Activated naive CD8-positive, alpha-beta T cell treated with anti-CD3 and anti-CD28 coated beads, Interleukin-2, amount 50 U/mL, for 24 hours (primary cell): ENCODE measurements at regions not wholly inside any gene's neighbourhood (a gene's known extent, or its start where the extent isn't known, plus 50 kb on each side); places are given as distances from the start of the nearest gene placed in this dataset.
"Not testable (repeated sequence)": the region's sequence is repeated elsewhere in the genome, so short reads cannot be mapped to it uniquely, and the experiment has no call there.

ENCODE experiments used
- ATAC-seq: fragments of 150-1000 bp; cut with Tn5 transposase; one replicate; pipeline ENCODE4 v1.10.0; 2021
- DNase-seq: peaks from one replicate; pipeline ENCODE4 v3.0.0; 2021
- H3K27ac Mint-ChIP-seq: one replicate; pipeline ENCODE4 v1.8.0; 2021; ENCODE audit warnings: mild to moderate bottlenecking, mixed read lengths
- H3K27me3 Mint-ChIP-seq: one replicate; pipeline ENCODE4 v1.8.0; 2021; ENCODE audit warnings: mixed read lengths
- H3K36me3 Mint-ChIP-seq: one replicate; pipeline ENCODE4 v1.8.0; 2021; ENCODE audit warnings: low read depth, mixed read lengths
- H3K4me1 Mint-ChIP-seq: one replicate; pipeline ENCODE4 v1.8.0; 2021; ENCODE audit warnings: mixed read lengths
- H3K4me3 Mint-ChIP-seq: one replicate; pipeline ENCODE4 v1.8.0; 2021; ENCODE audit warnings: mild to moderate bottlenecking, moderate library complexity, mixed read lengths
- H3K9me3 Mint-ChIP-seq: one replicate; pipeline ENCODE4 v1.8.0; 2021; ENCODE audit warnings: mixed read lengths

GRCh38 chr7:81143856-81144255 is 225.0 kb upstream of the SEMA3C start:
- Mint-ChIP-seq H3K9me3 (peaks cover 16% of the 10 kb centered on the region), H3K36me3 (no peaks in the 10 kb centered on the region)

GRCh38 chr7:81141257-81142205 is 222.7 kb upstream of the SEMA3C start:
- not testable (repeated sequence) for H3K27me3 Mint-ChIP-seq, H3K4me1 Mint-ChIP-seq, H3K27ac Mint-ChIP-seq, DNase-seq, H3K36me3 Mint-ChIP-seq, ATAC-seq, H3K4me3 Mint-ChIP-seq
- H3K9me3 Mint-ChIP-seq: peaks cover 21% of the 10 kb centered on the region

More at GRCh38 chr7:81143856-81144255, 225.0 kb upstream of the SEMA3C start:
- Mint-ChIP-seq H3K27ac (no peak overlapping the region), H3K4me3 (no peak overlapping the region), H3K27me3 (no peaks in the 10 kb centered on the region), H3K4me1 (peaks cover 2% of the 10 kb centered on the region)
- DNase-seq (no peak), ATAC-seq (no peak)

GRCh38 chr7:81140775-81141174 is 221.9 kb upstream of the SEMA3C start:
- Mint-ChIP-seq H3K27ac (no peak overlapping the region), H3K9me3 (peaks cover 17% of the 10 kb centered on the region), H3K27me3 (no peaks in the 10 kb centered on the region), H3K4me3 (no peak overlapping the region), H3K4me1 (peaks cover 2% of the 10 kb centered on the region), H3K36me3 (no peaks in the 10 kb centered on the region)
- no peak for ATAC-seq
- DNase-seq: no peak

GRCh38 chr7:81140252-81140651 is 221.4 kb upstream of the SEMA3C start:
- Mint-ChIP-seq H3K27ac (no peak overlapping the region), H3K4me3 (no peak overlapping the region), H3K9me3 (peaks cover 14% of the 10 kb centered on the region), H3K4me1 (peaks cover 2% of the 10 kb centered on the region), H3K36me3 (no peaks in the 10 kb centered on the region), H3K27me3 (no peaks in the 10 kb centered on the region)
- ATAC-seq: no peak
- DNase-seq: no peak

GRCh38 chr7:81138870-81139269 is 220.0 kb upstream of the SEMA3C start:
- H3K27ac Mint-ChIP-seq: no peak overlapping the region
- H3K4me3 Mint-ChIP-seq: no peak overlapping the region
- ATAC-seq (no peak), DNase-seq (no peak)
- H3K9me3 Mint-ChIP-seq: peaks cover 5% of the 10 kb centered on the region
- H3K36me3 Mint-ChIP-seq: no peaks in the 10 kb centered on the region
- peaks cover 2% of the 10 kb centered on the region for H3K4me1 Mint-ChIP-seq
- H3K27me3 Mint-ChIP-seq: no peaks in the 10 kb centered on the region

GRCh38 chr7:81135324-81135723 is 216.5 kb upstream of the SEMA3C start:
- no peaks in the 10 kb centered on the region for H3K36me3 Mint-ChIP-seq
- ATAC-seq: no peak
- H3K4me1 Mint-ChIP-seq: no peaks in the 10 kb centered on the region
- no peak overlapping the region for H3K4me3 Mint-ChIP-seq
- no peak for DNase-seq
- no peaks in the 10 kb centered on the region for H3K27me3 Mint-ChIP-seq
- no peak overlapping the region for H3K27ac Mint-ChIP-seq
- H3K9me3 Mint-ChIP-seq: peaks cover 5% of the 10 kb centered on the region

GRCh38 chr7:81128011-81128410 is 209.2 kb upstream of the SEMA3C start:
- Mint-ChIP-seq H3K9me3 (peaks cover 18% of the 10 kb centered on the region), H3K4me3 (no peak overlapping the region)

GRCh38 chr7:81120803-81121202 is 202.0 kb upstream of the SEMA3C start:
- H3K27me3 Mint-ChIP-seq: no peaks in the 10 kb centered on the region
- no peaks in the 10 kb centered on the region for H3K4me1 Mint-ChIP-seq
- peaks cover 8% of the 10 kb centered on the region for H3K9me3 Mint-ChIP-seq
- DNase-seq: no peak
- H3K4me3 Mint-ChIP-seq: no peak overlapping the region
- no peak for ATAC-seq
- H3K27ac Mint-ChIP-seq: no peak overlapping the region
- no peaks in the 10 kb centered on the region for H3K36me3 Mint-ChIP-seq

More at GRCh38 chr7:81128011-81128410, 209.2 kb upstream of the SEMA3C start:
- DNase-seq (no peak), ATAC-seq (no peak)
- no peaks in the 10 kb centered on the region for H3K36me3 Mint-ChIP-seq
- no peak overlapping the region for H3K27ac Mint-ChIP-seq
- H3K27me3 Mint-ChIP-seq: no peaks in the 10 kb centered on the region
- H3K4me1 Mint-ChIP-seq: no peaks in the 10 kb centered on the region

GRCh38 chr7:81120111-81120510 is 201.3 kb upstream of the SEMA3C start:
- H3K4me3 Mint-ChIP-seq: no peak overlapping the region

GRCh38 chr7:81114633-81115032 is 195.8 kb upstream of the SEMA3C start:
- Mint-ChIP-seq H3K36me3 (no peaks in the 10 kb centered on the region), H3K9me3 (peaks cover 8% of the 10 kb centered on the region), H3K27me3 (no peaks in the 10 kb centered on the region), H3K4me3 (no peak overlapping the region), H3K4me1 (no peaks in the 10 kb centered on the region), H3K27ac (no peak overlapping the region)
- DNase-seq: no peak
- ATAC-seq: no peak

More at GRCh38 chr7:81120111-81120510, 201.3 kb upstream of the SEMA3C start:
- H3K9me3 Mint-ChIP-seq: peaks cover 8% of the 10 kb centered on the region
- no peaks in the 10 kb centered on the region for H3K36me3 Mint-ChIP-seq
- DNase-seq: no peak
- H3K27ac Mint-ChIP-seq: no peak overlapping the region
- no peak for ATAC-seq
- no peaks in the 10 kb centered on the region for H3K4me1 Mint-ChIP-seq
- H3K27me3 Mint-ChIP-seq: no peaks in the 10 kb centered on the region

GRCh38 chr7:81112731-81113130 is 193.9 kb upstream of the SEMA3C start:
- ATAC-seq: no peak
- Mint-ChIP-seq H3K9me3 (peaks cover 5% of the 10 kb centered on the region), H3K36me3 (no peaks in the 10 kb centered on the region), H3K27ac (no peak overlapping the region), H3K27me3 (no peaks in the 10 kb centered on the region), H3K4me1 (no peaks in the 10 kb centered on the region), H3K4me3 (no peak overlapping the region)
- DNase-seq: no peak

- DNase-seq: no peak
- Mint-ChIP-seq H3K27ac (no peak overlapping the region), H3K36me3 (no peaks in the 10 kb centered on the region), H3K4me1 (no peaks in the 10 kb centered on the region), H3K27me3 (no peaks in the 10 kb centered on the region), H3K4me3 (no peak overlapping the region), H3K9me3 (peaks cover under 1% of the 10 kb centered on the region)
- ATAC-seq: no peak
Observed at GRCh38 chr7:81111781-81112540, 193.1 kb upstream of the SEMA3C start.

GRCh38 chr7:81111358-81111757 is 192.5 kb upstream of the SEMA3C start:
- Mint-ChIP-seq H3K36me3 (no peaks in the 10 kb centered on the region), H3K27me3 (no peaks in the 10 kb centered on the region), H3K4me3 (no peak overlapping the region), H3K9me3 (no peaks in the 10 kb centered on the region), H3K4me1 (no peaks in the 10 kb centered on the region), H3K27ac (no peak overlapping the region)
- DNase-seq (no peak), ATAC-seq (no peak)

- Mint-ChIP-seq H3K4me1 (no peaks in the 10 kb centered on the region), H3K27me3 (no peaks in the 10 kb centered on the region), H3K9me3 (no peaks in the 10 kb centered on the region), H3K36me3 (no peaks in the 10 kb centered on the region), H3K4me3 (no peak overlapping the region), H3K27ac (no peak overlapping the region)
- ATAC-seq: no peak
- no peak for DNase-seq
Observed at GRCh38 chr7:81110673-81111072, 191.8 kb upstream of the SEMA3C start.

- H3K36me3 Mint-ChIP-seq: no peaks in the 10 kb centered on the region
- H3K27me3 Mint-ChIP-seq: no peaks in the 10 kb centered on the region
- H3K9me3 Mint-ChIP-seq: no peaks in the 10 kb centered on the region
- ATAC-seq: no peak
- no peak for DNase-seq
- no peak overlapping the region for H3K4me3 Mint-ChIP-seq
- no peak overlapping the region for H3K27ac Mint-ChIP-seq
- H3K4me1 Mint-ChIP-seq: no peaks in the 10 kb centered on the region
Observed at GRCh38 chr7:81098213-81098612, 179.4 kb upstream of the SEMA3C start.
